ENCODE measurements at regions not wholly inside any gene's neighbourhood (a gene's known extent, or its start where the extent isn't known, plus 50 kb on each side); places are given as distances from the start of the nearest gene placed in this dataset.

- H3K4me3 ChIP-seq (ENCODE audit: control extremely low read depth in 1 of 5, extremely low read depth in 1 of 5, insufficient read depth in 1 of 5, low read depth in 2 of 5, low read length in 4 of 5): no peak overlapping the region
- 100% methylated on average over 1 of the region's 8 CpGs for WGBS (ENCODE audit: insufficient coverage)
- H3K9me3 ChIP-seq (ENCODE audit: control extremely low read depth in 1 of 3, control insufficient read depth in 2 of 3, insufficient read depth in 1 of 3, low read length in 2 of 3): peaks cover 0 to 5% (median 0%) of the 10 kb centered on the region in 3 donors
- H3K79me2 ChIP-seq (ENCODE audit: control insufficient read depth, insufficient read depth, low read length): no peaks in the 10 kb centered on the region
- H3K36me3 ChIP-seq (replicated peaks in 1 of 2; ENCODE audit: control extremely low read depth in 1 of 2, control insufficient read depth in 1 of 2, extremely low read depth in 1 of 2, insufficient read depth in 2 of 2, low read length in 1 of 2): no peaks in the 10 kb centered on the region
- no peaks in the 10 kb centered on the region for H3K4me1 ChIP-seq (ENCODE audit: control insufficient read depth in 2 of 2, insufficient read depth in 2 of 2, low read length in 2 of 2)
- no peak overlapping the region for H3K27ac Mint-ChIP-seq
- H3K27me3 ChIP-seq (replicated peaks in 1 of 4; ENCODE audit: control extremely low read depth in 1 of 4, control insufficient read depth in 3 of 4, insufficient read depth in 4 of 4, low read length in 3 of 4): no peaks in the 10 kb centered on the region
- no peak for TF ChIP-seq CTCF (IDR thresholded peaks at IDR 0.05)
- no peak for TF ChIP-seq EZH2 (IDR thresholded peaks at IDR 0.05; ENCODE audit: borderline replicate concordance, insufficient read depth, low read depth, low read length, poor library complexity, severe bottlenecking)
- no peaks in the 10 kb centered on the region for H3K9me3 Mint-ChIP-seq (ENCODE audit: insufficient read depth)
- ChIA-PET CTCF (no interaction called here), POLR2A (no interaction called here)
- no peaks in the 10 kb centered on the region for H3K4me1 Mint-ChIP-seq
- no peak overlapping the region for H3K27ac ChIP-seq (ENCODE audit: low read length in 2 of 2)
- DNase-seq (no peak), ATAC-seq (ENCODE audit: low read depth) (no peak)
- no peaks in the 10 kb centered on the region for H4K20me1 ChIP-seq (ENCODE audit: control insufficient read depth, insufficient read depth, low read length, poor library complexity, severe bottlenecking)
- no peaks in the 10 kb centered on the region for H3K27me3 Mint-ChIP-seq
- intact Hi-C loops (cut with micrococcal nuclease): no loop called here
- H3K4me3 Mint-ChIP-seq: no peak overlapping the region
- no peak overlapping the region for H3K9ac ChIP-seq (ENCODE audit: low read length)
- no peak overlapping the region for H2AFZ ChIP-seq (ENCODE audit: insufficient read depth, low read depth, low read length, poor library complexity, severe bottlenecking)
- H3K4me2 ChIP-seq (replicated peaks; ENCODE audit: low read depth, low read length, poor library complexity, severe bottlenecking): no peak overlapping the region
Measured at GRCh38 chr11:127369356-127369755, 368.8 kb upstream of the KIRREL3 start.

GRCh38 chr11:127362754-127363308 lies 362.3 kb upstream of the KIRREL3 start:
- Histone ChIP-seq H3K9me3 (ENCODE audit: control extremely low read depth in 1 of 3, control insufficient read depth in 2 of 3, insufficient read depth in 1 of 3, low read length in 2 of 3) (no peaks in the 10 kb centered on the region), H3K9ac (ENCODE audit: low read length) (no peak overlapping the region), H4K20me1 (ENCODE audit: control insufficient read depth, insufficient read depth, low read length, poor library complexity, severe bottlenecking) (no peaks in the 10 kb centered on the region), H3K4me1 (ENCODE audit: control insufficient read depth in 2 of 2, insufficient read depth in 2 of 2, low read length in 2 of 2) (no peaks in the 10 kb centered on the region), H3K27me3 (replicated peaks in 1 of 4; ENCODE audit: control extremely low read depth in 1 of 4, control insufficient read depth in 3 of 4, insufficient read depth in 4 of 4, low read length in 3 of 4) (no peaks in the 10 kb centered on the region), H3K27ac (ENCODE audit: low read length in 2 of 2) (no peak overlapping the region), H3K36me3 (replicated peaks in 1 of 2; ENCODE audit: control extremely low read depth in 1 of 2, control insufficient read depth in 1 of 2, extremely low read depth in 1 of 2, insufficient read depth in 2 of 2, low read length in 1 of 2) (no peaks in the 10 kb centered on the region), H3K79me2 (ENCODE audit: control insufficient read depth, insufficient read depth, low read length) (no peaks in the 10 kb centered on the region), H3K4me3 (ENCODE audit: control extremely low read depth in 1 of 5, extremely low read depth in 1 of 5, insufficient read depth in 1 of 5, low read depth in 2 of 5, low read length in 4 of 5) (no peak overlapping the region), H2AFZ (ENCODE audit: insufficient read depth, low read depth, low read length, poor library complexity, severe bottlenecking) (no peak overlapping the region), H3K4me2 (replicated peaks; ENCODE audit: low read depth, low read length, poor library complexity, severe bottlenecking) (no peak overlapping the region)
- Mint-ChIP-seq H3K27ac (no peak overlapping the region), H3K4me3 (no peak overlapping the region), H3K27me3 (no peaks in the 10 kb centered on the region), H3K4me1 (no peaks in the 10 kb centered on the region), H3K9me3 (ENCODE audit: insufficient read depth) (no peaks in the 10 kb centered on the region)
- WGBS (ENCODE audit: insufficient coverage): 94% methylated on average over 11 of the region's 14 CpGs
- DNase-seq (no peak), ATAC-seq (ENCODE audit: low read depth) (no peak)
- CTCF ChIA-PET: no interaction called here
- intact Hi-C loops (cut with micrococcal nuclease): no loop called here
- no peak for TF ChIP-seq CTCF (IDR thresholded peaks at IDR 0.05)
- TF ChIP-seq EZH2 (IDR thresholded peaks at IDR 0.05; ENCODE audit: borderline replicate concordance, insufficient read depth, low read depth, low read length, poor library complexity, severe bottlenecking): no peak
- POLR2A ChIA-PET: no interaction called here

Measured in B cell (primary cell).